ENCODE measurements at regions not wholly inside any gene's neighbourhood (a gene's known extent, or its start where the extent isn't known, plus 50 kb on each side); places are given as distances from the start of the nearest gene placed in this dataset.
"Not testable (repeated sequence)": the region's sequence is repeated elsewhere in the genome, so short reads cannot be mapped to it uniquely, and the experiment has no call there.

GRCh38 chr5:172525307-172525995 is 71.1 kb upstream of the SH3PXD2B start:
- no peak for FAIRE-seq

- no peak for FAIRE-seq
These were observed 70.3 kb upstream of the SH3PXD2B start for GRCh38 chr5:172524573-172525021.

GRCh38 chr5:172523146-172523745 is 68.9 kb upstream of the SH3PXD2B start:
- no peak for FAIRE-seq

DNA sequence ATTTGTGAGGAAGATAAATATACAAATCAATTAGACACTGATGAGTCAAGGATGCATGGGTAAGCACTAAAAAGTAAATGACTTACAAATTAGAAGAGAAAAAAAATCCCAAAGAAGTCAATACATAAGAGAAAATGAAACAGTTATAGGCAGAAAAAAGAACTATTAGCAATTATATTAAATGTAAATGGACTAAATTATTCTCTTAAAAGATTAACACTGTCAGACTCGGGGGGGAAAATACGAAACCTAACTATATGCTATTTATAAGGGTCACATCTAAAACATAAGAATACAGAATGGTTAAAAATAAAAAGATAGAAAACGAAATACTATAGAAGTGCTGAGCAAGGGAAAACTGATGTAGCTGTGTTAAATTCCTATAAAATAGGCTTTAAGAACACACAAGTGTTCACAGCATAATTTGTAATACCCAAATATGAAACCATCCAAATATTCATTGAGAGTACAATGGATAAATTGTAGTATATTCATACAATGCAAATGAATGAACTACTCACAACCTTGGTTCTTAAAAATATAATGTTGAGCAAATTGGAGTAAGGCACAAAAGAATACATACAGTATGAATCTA is 67.1 kb upstream of the SH3PXD2B start:
- no peak for FAIRE-seq

- peak; percentile 39 for FAIRE-seq
These were observed 57.6 kb upstream of the SH3PXD2B start for GRCh38 chr5:172511952-172512351.

DNA sequence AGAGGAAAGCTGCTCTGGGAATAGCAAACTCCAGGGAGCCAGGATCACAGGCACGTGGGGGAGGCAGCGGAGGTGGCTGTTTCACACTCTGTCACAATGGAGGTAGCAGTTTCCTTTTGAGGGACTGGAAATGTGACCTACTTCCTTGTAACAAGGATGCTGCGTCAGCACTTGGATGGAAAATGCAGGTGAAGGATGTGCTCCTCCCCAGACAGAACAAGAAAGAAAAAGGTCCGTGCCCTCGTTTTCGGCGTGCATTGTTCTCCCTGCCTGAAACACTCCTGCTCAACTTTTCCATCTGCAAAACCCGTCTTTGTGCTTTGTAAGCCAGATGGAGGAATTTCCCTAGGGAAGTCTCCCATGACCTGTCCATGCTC is 55.1 kb upstream of the SH3PXD2B start:
- FAIRE-seq, result no peak

DNA sequence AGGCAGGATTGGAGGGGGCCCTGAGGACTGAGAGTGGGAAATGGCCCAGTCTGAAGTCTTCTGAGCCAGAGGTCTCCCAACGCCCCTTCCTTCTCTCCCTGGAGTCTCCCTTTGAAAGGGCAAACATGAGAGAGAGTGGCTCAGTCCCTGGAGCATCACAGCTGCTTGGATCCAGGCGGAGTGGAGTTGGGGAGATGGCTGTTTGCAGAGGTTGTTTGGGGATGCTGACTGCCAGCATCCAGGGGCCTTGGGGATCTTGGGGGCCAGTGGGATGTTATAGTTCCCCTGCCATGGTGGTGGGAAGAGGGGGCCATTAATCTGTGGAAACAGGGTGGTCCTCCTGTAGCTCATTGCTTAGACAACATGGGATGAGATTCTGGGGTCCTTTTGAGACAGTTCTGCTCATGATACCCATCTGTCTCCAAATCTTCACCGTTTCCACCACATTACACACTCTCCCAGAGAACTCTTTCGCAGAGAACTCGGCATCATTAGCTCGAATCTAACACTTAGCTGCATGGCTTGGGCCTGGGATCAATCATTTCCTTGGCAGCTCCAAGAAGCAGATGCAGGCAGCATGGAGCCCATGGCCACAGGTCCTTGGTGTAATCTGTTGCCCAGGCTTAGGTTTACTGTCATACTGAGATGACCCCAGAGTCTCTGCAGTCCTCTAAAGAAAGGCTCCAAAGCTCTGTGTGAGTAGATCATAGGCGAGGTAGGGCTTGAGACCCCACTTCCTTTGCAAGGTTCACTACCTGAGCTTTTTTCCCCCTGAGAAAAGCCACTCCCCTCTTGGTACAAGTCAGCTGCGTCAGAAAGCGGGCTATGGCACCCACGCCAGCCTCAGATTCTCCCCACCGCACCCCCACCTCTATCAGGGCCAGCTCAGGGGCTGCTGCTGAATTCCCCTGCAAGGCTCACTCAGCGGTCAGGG is 54.4 kb upstream of the SH3PXD2B start:
- no peak for FAIRE-seq

GRCh38 chr5:172507485-172507884 is 53.2 kb upstream of the SH3PXD2B start:
- FAIRE-seq, result not testable (repeated sequence)

DNA sequence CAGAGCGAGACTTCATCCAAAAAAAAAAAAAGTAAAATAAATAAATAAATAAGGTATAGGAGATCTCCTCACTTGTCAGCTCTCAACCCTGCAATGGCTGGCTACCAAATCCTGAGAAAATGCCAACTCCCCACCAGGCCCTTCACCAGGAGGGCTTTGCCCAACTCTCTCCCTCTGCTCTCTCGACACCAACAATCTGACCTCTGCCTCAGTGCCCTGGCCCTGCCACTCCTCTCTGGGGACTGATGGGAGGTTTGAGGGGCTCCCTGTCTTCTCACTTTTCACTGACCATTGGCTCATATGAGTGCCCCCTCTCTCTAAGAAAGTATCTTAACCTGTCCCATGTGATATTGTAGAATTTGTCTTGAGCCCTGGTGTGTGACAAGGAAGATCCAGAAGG is 52.6 kb upstream of the SH3PXD2B start:
- no peak for FAIRE-seq

- FAIRE-seq, result no peak
These were observed 51.9 kb upstream of the SH3PXD2B start for GRCh38 chr5:172506251-172506650.

- no peak for FAIRE-seq
These were observed 51.5 kb upstream of the SH3PXD2B start for GRCh38 chr5:172505845-172506244.

DNA sequence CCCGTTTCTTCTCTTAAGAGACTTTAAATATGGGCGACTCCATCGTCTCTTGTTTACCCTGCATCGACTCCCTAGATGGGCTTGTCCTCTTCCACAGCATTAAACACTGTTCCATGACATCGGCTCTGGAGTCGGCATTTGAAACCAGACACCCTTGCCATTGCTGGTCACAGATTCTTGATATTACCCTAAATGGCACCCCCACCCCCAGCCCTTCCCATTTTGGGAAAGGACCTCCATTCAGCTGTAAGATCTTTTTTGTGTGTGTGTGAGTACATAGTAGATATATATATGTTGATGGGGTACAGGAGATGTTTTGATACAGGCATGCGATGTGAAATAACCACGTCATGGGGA is 51.1 kb upstream of the SH3PXD2B start:
- FAIRE-seq, result no peak

- no peak for FAIRE-seq
These were observed 50.5 kb upstream of the SH3PXD2B start for GRCh38 chr5:172504701-172505402.

DNA sequence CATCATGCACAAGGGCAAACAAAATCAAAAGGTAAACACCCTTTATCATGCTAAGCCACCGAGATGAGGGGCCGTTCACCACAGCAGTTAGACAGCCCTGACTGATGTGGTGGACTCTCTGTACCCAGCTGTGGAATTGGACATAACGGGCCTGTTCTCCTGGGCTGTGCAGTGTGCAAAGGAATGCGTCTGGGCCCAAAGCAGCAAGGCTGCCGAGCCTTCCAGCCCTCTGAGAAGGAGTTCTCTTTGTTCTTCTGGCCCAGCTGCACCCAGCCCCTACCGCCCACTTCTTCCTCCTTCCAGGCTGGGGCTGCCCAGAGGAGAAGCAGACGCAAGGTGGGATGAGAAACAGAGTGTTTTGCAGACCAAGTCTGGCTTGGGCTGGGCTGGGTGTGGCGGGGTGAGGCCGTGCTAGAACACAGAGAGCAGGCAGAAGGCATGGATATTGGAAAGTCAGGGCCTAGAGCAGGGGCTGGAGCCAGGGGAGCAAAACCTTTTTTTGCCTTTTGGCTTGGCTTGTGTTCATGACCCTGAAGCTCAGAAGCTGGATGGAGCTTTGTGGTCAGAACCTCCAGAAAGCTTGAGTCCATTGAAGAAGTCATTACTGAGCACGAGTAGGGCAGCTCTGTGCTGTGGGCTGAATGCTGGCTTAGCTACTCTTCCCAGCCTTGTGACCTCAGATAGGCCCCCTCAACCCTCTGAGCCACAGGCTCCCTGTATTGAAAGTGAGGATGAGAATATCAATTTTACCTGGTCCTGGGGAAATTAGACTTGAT is 49.8 kb upstream of the SH3PXD2B start:
- no peak for FAIRE-seq
